ENCODE measurements at regions not wholly inside any gene's neighbourhood (a gene's known extent, or its start where the extent isn't known, plus 50 kb on each side); places are given as distances from the start of the nearest gene placed in this dataset.

GRCh38 chr2:221853297-221853696 lies 281.2 kb upstream of the EPHA4 start:
- 0 out of 2 replicates have a peak, but pooled peaks cover under 1% of the 10 kb centered on the region for H3K27me3 ChIP-seq (ENCODE audit: low read length)
- POLR2A ChIA-PET (ENCODE audit: unreplicated experiment): no interaction called here
- no peaks in the 10 kb centered on the region for H4K20me1 ChIP-seq (ENCODE audit: low read length)
- CTCF ChIA-PET: no interaction called here
- H3K27ac ChIP-seq (ENCODE audit: low read length): no peak overlapping the region
- intact Hi-C loops (cut with micrococcal nuclease): no loop called here
- no peak overlapping the region for H3K4me3 ChIP-seq (ENCODE audit: low read length)
- H2AFZ ChIP-seq (ENCODE audit: low read length): no peak overlapping the region
- no peaks in the 10 kb centered on the region for H3K4me1 ChIP-seq (ENCODE audit: insufficient read depth, low read length)
- no peaks in the 10 kb centered on the region for H3K36me3 ChIP-seq (ENCODE audit: low read depth, low read length)
- no peak for DNase-seq
- H3F3A ChIP-seq (ENCODE audit: low read length, unreplicated experiment): no peaks in the 10 kb centered on the region
- ATAC-seq: no peak
- H3K9ac ChIP-seq (ENCODE audit: low read length): no peak overlapping the region
- no peaks in the 10 kb centered on the region for H3K9me2 ChIP-seq (replicated peaks; ENCODE audit: low read length)
- TF ChIP-seq CTCF (conservative IDR thresholded peaks at IDR 0.05; ENCODE audit: low read depth, low read length): no peak
- no peak for TF ChIP-seq EZH2phosphoT487 (IDR thresholded peaks at IDR 0.05; ENCODE audit: borderline replicate concordance, low read length)
- no peak for TF ChIP-seq EZH2 (IDR thresholded peaks at IDR 0.05; ENCODE audit: low read length, unreplicated experiment)
- H3K79me2 ChIP-seq (ENCODE audit: low read length): no peaks in the 10 kb centered on the region
- no TSS peak for BruUV-seq (replicated peaks)
- H3K9me3 ChIP-seq (ENCODE audit: low read length): no peaks in the 10 kb centered on the region
- H3K4me2 ChIP-seq (ENCODE audit: low read length): no peak overlapping the region

- TF ChIP-seq EZH2 (IDR thresholded peaks at IDR 0.05; ENCODE audit: low read length, unreplicated experiment) (no peak), CTCF (conservative IDR thresholded peaks at IDR 0.05; ENCODE audit: low read depth, low read length) (no peak), EZH2phosphoT487 (IDR thresholded peaks at IDR 0.05; ENCODE audit: borderline replicate concordance, low read length) (no peak)
- Histone ChIP-seq H3K9ac (ENCODE audit: low read length) (no peak overlapping the region), H3K27ac (ENCODE audit: low read length) (no peak overlapping the region), H3K4me1 (ENCODE audit: insufficient read depth, low read length) (no peaks in the 10 kb centered on the region), H3K79me2 (ENCODE audit: low read length) (no peaks in the 10 kb centered on the region), H3K27me3 (ENCODE audit: low read length) (0 out of 2 replicates have a peak, but pooled peaks cover 4% of the 10 kb centered on the region), H3K9me2 (replicated peaks; ENCODE audit: low read length) (no peaks in the 10 kb centered on the region), H3K4me2 (ENCODE audit: low read length) (no peak overlapping the region), H3K36me3 (ENCODE audit: low read depth, low read length) (no peaks in the 10 kb centered on the region), H3K4me3 (ENCODE audit: low read length) (no peak overlapping the region), H2AFZ (ENCODE audit: low read length) (no peak overlapping the region), H4K20me1 (ENCODE audit: low read length) (no peaks in the 10 kb centered on the region), H3F3A (ENCODE audit: low read length, unreplicated experiment) (no peaks in the 10 kb centered on the region), H3K9me3 (ENCODE audit: low read length) (no peaks in the 10 kb centered on the region)
- intact Hi-C loops (cut with micrococcal nuclease): no loop called here
- ATAC-seq: no peak
- no TSS peak for BruUV-seq (replicated peaks)
- ChIA-PET POLR2A (ENCODE audit: unreplicated experiment) (no interaction called here), CTCF (no interaction called here)
- no peak for DNase-seq
Observed at GRCh38 chr2:221851531-221852045, 279.5 kb upstream of the EPHA4 start.

- DNase-seq (peak; percentile 17), ATAC-seq (no peak)
- Histone ChIP-seq H3K4me3 (ENCODE audit: low read length) (no peak overlapping the region), H3K9me2 (replicated peaks; ENCODE audit: low read length) (no peaks in the 10 kb centered on the region), H2AFZ (ENCODE audit: low read length) (no peak overlapping the region), H3K9me3 (ENCODE audit: low read length) (no peaks in the 10 kb centered on the region), H3K27me3 (ENCODE audit: low read length) (0 out of 2 replicates have a peak, but pooled peaks cover 4% of the 10 kb centered on the region), H3K27ac (ENCODE audit: low read length) (no peak overlapping the region), H3K79me2 (ENCODE audit: low read length) (no peaks in the 10 kb centered on the region), H3K4me2 (ENCODE audit: low read length) (no peak overlapping the region), H3F3A (ENCODE audit: low read length, unreplicated experiment) (no peaks in the 10 kb centered on the region), H3K4me1 (ENCODE audit: insufficient read depth, low read length) (no peaks in the 10 kb centered on the region), H4K20me1 (ENCODE audit: low read length) (no peaks in the 10 kb centered on the region), H3K36me3 (ENCODE audit: low read depth, low read length) (no peaks in the 10 kb centered on the region), H3K9ac (ENCODE audit: low read length) (no peak overlapping the region)
- intact Hi-C loops (cut with micrococcal nuclease): no loop called here
- POLR2A ChIA-PET (ENCODE audit: unreplicated experiment): no interaction called here
- no TSS peak for BruUV-seq (replicated peaks)
- TF ChIP-seq EZH2phosphoT487 (IDR thresholded peaks at IDR 0.05; ENCODE audit: borderline replicate concordance, low read length) (no peak), CTCF (conservative IDR thresholded peaks at IDR 0.05; ENCODE audit: low read depth, low read length) (no peak), EZH2 (IDR thresholded peaks at IDR 0.05; ENCODE audit: low read length, unreplicated experiment) (no peak)
- CTCF ChIA-PET: no interaction called here
Observed at GRCh38 chr2:221850076-221850475, 278.0 kb upstream of the EPHA4 start.
